DND-41 (cell line): ENCODE measurements at regions not wholly inside any gene's neighbourhood (a gene's known extent, or its start where the extent isn't known, plus 50 kb on each side); places are given as distances from the start of the nearest gene placed in this dataset.

Source experiments
- ATAC-seq: fragments of 200-7000 bp; cut with Tn5 transposase; 3 replicates; pipeline ENCODE4 v1.9.1; 2021; ENCODE audit warnings: low read depth; ENCODE audit not compliant: insufficient read depth
- DNase-seq: peaks from one replicate; pipeline ENCODE4 v3.0.0-alpha.2; 2020
- H2AFZ ChIP-seq: 2 replicates; pipeline ENCODE4 v1.6.0; 2012; ENCODE audit warnings: low read depth, low read length
- H3K27ac ChIP-seq: 2 replicates; pipeline ENCODE4 v1.5.1; 2012; ENCODE audit warnings: low read length, inconsistent platforms
- H3K27me3 ChIP-seq: fragments of 200-600 bp; sonication (generic); 2 replicates; pipeline ENCODE4 v1.6.0; 2012; ENCODE audit warnings: low read length, mild to moderate bottlenecking, inconsistent platforms; ENCODE audit not compliant: insufficient read depth, poor library complexity
- H3K36me3 ChIP-seq: 2 replicates; pipeline ENCODE4 v1.5.1; 2012; ENCODE audit warnings: low read length, inconsistent platforms; ENCODE audit not compliant: insufficient read depth
- H3K4me1 ChIP-seq: 2 replicates; pipeline ENCODE4 v1.5.1; 2012; ENCODE audit warnings: mild to moderate bottlenecking, low read length; ENCODE audit not compliant: insufficient read depth
- H3K4me2 ChIP-seq: 2 replicates; pipeline ENCODE4 v1.6.0; 2012; ENCODE audit warnings: mild to moderate bottlenecking, moderate library complexity, low read length, inconsistent platforms; ENCODE audit not compliant: insufficient read depth
- H3K4me3 ChIP-seq, 2 experiments: fragments of 200-600 bp in 1 of 2; shearing (Covaris generic) in 1 of 2; 2 replicates each; pipeline ENCODE4 v1.5.1; 2012 to 2016; ENCODE audit warnings: inconsistent platforms in 2 of 2, low read length in 2 of 2, mild to moderate bottlenecking in 2 of 2, low read depth in 1 of 2, moderate library complexity in 1 of 2
- H3K79me2 ChIP-seq: 2 replicates; pipeline ENCODE4 v1.6.0; 2012; ENCODE audit warnings: low read length, inconsistent platforms; ENCODE audit not compliant: insufficient read depth
- H3K9ac ChIP-seq: 2 replicates; pipeline ENCODE4 v1.6.0; 2012; ENCODE audit warnings: low read depth, mild to moderate bottlenecking, inconsistent platforms, low read length, moderate library complexity
- H3K9me3 ChIP-seq: 2 replicates; pipeline ENCODE4 v1.5.1; 2012; ENCODE audit warnings: low read length, moderate library complexity, mild to moderate bottlenecking, inconsistent platforms; ENCODE audit not compliant: insufficient read depth, severe bottlenecking
- H4K20me1 ChIP-seq: 2 replicates; pipeline ENCODE4 v1.6.0; 2012; ENCODE audit warnings: low read length; ENCODE audit not compliant: insufficient read depth
- CTCF ChIP-seq: IDR thresholded peaks from 2 replicates; pipeline ENCODE4 v1.5.1; 2012; ENCODE audit warnings: borderline replicate concordance, low read length, moderate library complexity, mild to moderate bottlenecking; ENCODE audit not compliant: poor library complexity, severe bottlenecking; ENCODE audit errors: extremely low read depth
- EZH2 ChIP-seq: IDR thresholded peaks from 3 replicates; pipeline ENCODE4 v1.6.1; 2012; ENCODE audit warnings: borderline replicate concordance, low read depth, mild to moderate bottlenecking, moderate library complexity, low read length, inconsistent platforms; ENCODE audit not compliant: severe bottlenecking

- Histone ChIP-seq H3K9me3 (no peaks in the 10 kb centered on the region), H3K27me3 (no peaks in the 10 kb centered on the region), H2AFZ (no peak overlapping the region), H3K4me2 (no peak overlapping the region), H3K4me3 (no peak overlapping the region), H3K36me3 (no peaks in the 10 kb centered on the region), H3K27ac (no peak overlapping the region), H3K9ac (no peak overlapping the region), H4K20me1 (no peaks in the 10 kb centered on the region), H3K4me1 (no peaks in the 10 kb centered on the region), H3K79me2 (no peaks in the 10 kb centered on the region)
- no peak for DNase-seq
- ATAC-seq = no peak
- TF ChIP-seq CTCF (no peak), EZH2 (no peak)
These were observed 89.9 kb upstream of the ELAC2 start for GRCh38 chr17:13107676-13108235.

- no peaks in the 10 kb centered on the region for H3K9me3 ChIP-seq
- H3K4me3 ChIP-seq = no peak overlapping the region
- H3K79me2 ChIP-seq = no peaks in the 10 kb centered on the region
- no peaks in the 10 kb centered on the region for H3K36me3 ChIP-seq
- no peaks in the 10 kb centered on the region for H4K20me1 ChIP-seq
- no peak for ATAC-seq
- no peaks in the 10 kb centered on the region for H3K4me1 ChIP-seq
- no peaks in the 10 kb centered on the region for H3K27me3 ChIP-seq
- no peak overlapping the region for H3K27ac ChIP-seq
- no peak overlapping the region for H2AFZ ChIP-seq
- TF ChIP-seq EZH2 (no peak), CTCF (no peak)
- no peak overlapping the region for H3K9ac ChIP-seq
- H3K4me2 ChIP-seq = no peak overlapping the region
- no peak for DNase-seq
These were observed 88.3 kb upstream of the ELAC2 start for GRCh38 chr17:13106171-13106570.

GRCh38 chr17:13104576-13104975 lies 86.7 kb upstream of the ELAC2 start:
- no peak overlapping the region for H2AFZ ChIP-seq
- no peak for TF ChIP-seq CTCF
- TF ChIP-seq EZH2 = no peak
- H3K9me3 ChIP-seq = no peaks in the 10 kb centered on the region
- H3K4me1 ChIP-seq = no peaks in the 10 kb centered on the region
- H3K79me2 ChIP-seq = no peaks in the 10 kb centered on the region
- no peak overlapping the region for H3K4me3 ChIP-seq
- no peak overlapping the region for H3K27ac ChIP-seq
- H3K36me3 ChIP-seq = no peaks in the 10 kb centered on the region
- no peak for ATAC-seq
- no peaks in the 10 kb centered on the region for H3K27me3 ChIP-seq
- no peak overlapping the region for H3K4me2 ChIP-seq
- H3K9ac ChIP-seq = no peak overlapping the region
- DNase-seq = no peak
- H4K20me1 ChIP-seq = no peaks in the 10 kb centered on the region

GRCh38 chr17:13102477-13102876 lies 84.7 kb upstream of the ELAC2 start:
- no peak overlapping the region for H3K27ac ChIP-seq
- H4K20me1 ChIP-seq = no peaks in the 10 kb centered on the region
- no peaks in the 10 kb centered on the region for H3K9me3 ChIP-seq
- H3K4me2 ChIP-seq = no peak overlapping the region
- ATAC-seq = no peak
- H2AFZ ChIP-seq = no peak overlapping the region
- H3K79me2 ChIP-seq = no peaks in the 10 kb centered on the region
- no peak overlapping the region for H3K9ac ChIP-seq
- no peaks in the 10 kb centered on the region for H3K27me3 ChIP-seq
- no peak for TF ChIP-seq CTCF
- TF ChIP-seq EZH2 = no peak
- no peaks in the 10 kb centered on the region for H3K36me3 ChIP-seq
- H3K4me3 ChIP-seq = no peak overlapping the region
- no peak for DNase-seq
- no peaks in the 10 kb centered on the region for H3K4me1 ChIP-seq
